ENCODE measurements at regions not wholly inside any gene's neighbourhood (a gene's known extent, or its start where the extent isn't known, plus 50 kb on each side); places are given as distances from the start of the nearest gene placed in this dataset.
A peak's percentile ranks its signal among the peaks of the same experiment; 100 is the strongest.

DNA sequence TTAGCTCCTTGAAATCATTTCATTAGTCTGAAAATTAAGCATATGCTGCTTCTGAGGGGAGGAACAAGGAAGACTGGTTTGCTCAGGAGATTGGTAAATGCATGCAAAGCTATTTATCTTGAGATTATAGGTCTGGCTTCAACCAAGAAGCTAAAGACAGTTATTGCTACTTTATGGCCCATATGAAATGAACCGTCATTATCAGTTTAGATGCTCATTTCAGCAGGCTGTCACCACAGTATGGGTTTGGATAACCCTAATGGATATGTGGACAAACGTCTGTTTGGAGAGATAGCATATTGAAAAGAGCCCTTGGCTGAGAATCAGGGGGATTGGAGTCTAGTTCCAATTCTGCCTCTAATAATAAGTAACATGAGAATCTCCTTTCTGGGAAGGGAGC, 922.6 kb downstream of the TUSC7 start:
- DNase-seq: no peak

DNA sequence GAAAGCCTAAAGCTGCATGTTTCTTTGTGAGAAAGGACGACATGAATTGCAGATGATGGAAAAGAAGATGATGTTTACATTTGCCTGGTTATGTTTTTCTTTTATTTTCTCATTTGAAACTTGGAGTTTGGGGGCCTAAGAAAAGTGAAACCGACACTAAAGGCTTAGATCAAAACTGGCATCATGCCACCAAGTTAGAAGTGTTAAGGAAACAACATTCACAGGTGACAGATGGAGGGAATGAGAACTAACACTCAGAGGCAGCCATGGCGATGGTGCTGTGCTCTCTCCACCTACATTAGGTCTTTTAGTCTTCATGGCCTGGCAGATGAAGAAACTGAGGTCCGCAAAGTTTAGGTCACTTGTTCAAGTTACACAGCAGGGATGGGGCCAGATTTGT, 923.6 kb downstream of the TUSC7 start:
- no peak for DNase-seq

- DNase-seq: no peak
These were observed 928.1 kb downstream of the TUSC7 start for GRCh38 chr3:117637666-117638065.

GRCh38 chr3:117644203-117644602, 934.6 kb downstream of the TUSC7 start:
- DNase-seq: no peak

- DNase-seq: no peak
These were observed 936.1 kb downstream of the TUSC7 start for GRCh38 chr3:117645561-117646242.

DNA sequence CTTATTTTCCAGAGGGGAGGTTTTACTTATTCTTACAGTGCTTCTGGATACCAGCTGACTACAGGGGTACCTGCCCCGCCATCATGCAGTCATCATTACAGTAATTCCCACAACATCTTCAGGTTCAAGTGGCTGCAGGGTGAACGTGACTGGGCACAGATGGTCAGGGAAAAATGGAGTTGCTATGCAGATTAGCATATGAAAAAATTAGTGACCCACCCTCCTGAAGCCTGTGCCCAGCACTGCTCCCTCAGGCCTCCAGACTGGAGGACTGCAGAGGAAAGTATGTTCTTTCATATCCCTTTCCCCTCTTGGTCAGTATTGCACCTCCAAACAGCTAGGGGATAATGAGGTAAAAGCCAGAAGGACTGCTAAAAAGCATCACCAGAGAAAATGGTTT, 937.9 kb downstream of the TUSC7 start:
- no peak for DNase-seq

GRCh38 chr3:117651246-117651645, 941.7 kb downstream of the TUSC7 start:
- DNase-seq: no peak

GRCh38 chr3:117656391-117656790, 946.8 kb downstream of the TUSC7 start:
- no peak for DNase-seq

- no peak for DNase-seq
These were observed 947.7 kb downstream of the TUSC7 start for GRCh38 chr3:117657278-117657677.

DNA sequence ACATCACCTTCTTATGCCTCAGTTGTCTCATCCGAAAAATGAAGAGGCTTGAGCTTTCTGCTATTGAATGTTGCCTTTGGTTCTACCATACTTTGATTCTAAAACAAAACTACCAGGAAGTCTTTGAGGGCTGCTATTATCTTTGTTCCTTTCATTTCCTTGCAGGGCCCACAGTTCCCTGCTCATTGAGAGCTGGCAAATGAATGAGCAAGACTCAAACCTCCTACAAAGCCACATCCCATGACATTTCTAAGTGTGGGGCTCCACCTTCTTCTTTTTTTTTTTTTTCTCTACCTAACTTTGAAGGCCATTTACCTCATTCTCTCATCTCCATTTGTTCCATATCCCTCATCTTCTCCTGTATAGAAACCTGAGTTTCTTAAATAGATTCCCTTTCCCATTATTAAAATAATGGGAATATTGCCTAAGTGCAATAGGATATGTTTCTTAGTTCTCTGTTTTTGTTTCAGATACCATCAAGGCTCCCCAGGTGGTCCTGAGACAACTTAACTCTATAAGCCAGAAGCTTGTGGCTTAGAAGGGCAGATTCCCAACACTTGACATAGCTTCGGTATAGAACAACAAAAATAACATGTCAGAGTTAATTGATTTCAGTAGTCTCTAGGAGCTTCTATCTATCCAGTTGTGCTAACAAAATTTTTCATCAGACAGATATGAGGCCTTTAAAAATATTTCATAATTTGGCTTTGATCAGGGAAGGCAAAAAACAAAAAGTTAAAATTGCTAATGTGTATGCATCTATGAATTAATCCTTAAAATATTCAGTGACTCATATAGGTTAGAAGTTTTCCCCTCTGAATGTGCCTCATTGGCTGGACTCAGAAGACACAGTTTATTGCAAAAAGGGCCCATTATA, 951.6 kb downstream of the TUSC7 start:
- DNase-seq: no peak

GRCh38 chr3:117661818-117662095, 952.2 kb downstream of the TUSC7 start:
- DNase-seq: no peak

- peak; percentile 88 for DNase-seq
These were observed 955.7 kb downstream of the TUSC7 start for GRCh38 chr3:117665296-117665695.

GRCh38 chr3:117666325-117666724, 956.7 kb downstream of the TUSC7 start:
- DNase-seq: no peak

DNA sequence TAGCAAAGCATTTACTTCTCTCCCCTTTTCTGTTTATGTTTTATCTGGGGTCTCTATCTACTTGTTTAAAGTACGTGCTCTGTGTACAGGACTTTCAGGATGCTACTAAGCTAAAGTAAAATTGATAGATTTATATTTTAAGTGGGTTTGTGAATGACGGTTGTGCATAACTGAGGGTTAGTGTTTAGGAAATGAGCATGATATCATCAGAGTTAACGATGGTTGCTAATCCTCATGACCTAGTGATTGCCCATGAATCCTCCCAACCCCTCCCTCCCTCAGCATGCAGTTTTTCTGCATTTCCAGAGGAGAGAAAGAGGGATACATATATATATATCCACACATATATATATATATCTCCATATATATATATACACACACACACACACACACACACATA, 957.2 kb downstream of the TUSC7 start:
- no peak for DNase-seq

- DNase-seq: no peak
These were observed 960.2 kb downstream of the TUSC7 start for GRCh38 chr3:117669774-117670173.

DNA sequence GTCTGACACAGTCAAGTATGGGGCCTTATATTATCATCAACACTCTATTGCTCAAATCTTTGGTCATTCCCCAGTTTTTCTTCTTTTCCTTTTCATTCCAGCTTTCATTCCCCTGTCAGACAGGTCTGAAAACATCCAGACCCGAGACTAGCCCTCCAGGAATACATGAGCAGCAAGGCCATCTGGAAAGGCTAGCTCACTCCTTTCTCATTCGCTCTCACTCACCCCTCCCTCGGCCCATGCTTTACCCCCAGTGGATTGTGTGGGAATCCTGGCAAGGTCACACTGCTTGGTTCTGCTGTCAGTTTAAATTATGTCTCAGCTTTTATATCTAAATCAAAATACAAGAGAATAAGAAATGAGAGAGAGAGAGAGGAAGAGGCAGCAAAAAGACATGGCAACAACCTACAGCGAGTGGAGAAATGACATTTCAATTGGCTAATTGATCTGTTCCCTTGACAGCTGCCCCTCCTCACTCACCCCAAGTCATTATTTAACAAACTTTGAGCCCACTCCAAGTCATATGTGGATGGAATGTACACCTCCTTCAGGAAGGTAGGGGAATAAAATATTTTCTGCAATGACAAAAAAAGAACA, 962.2 kb downstream of the TUSC7 start:
- DNase-seq: no peak

DNA sequence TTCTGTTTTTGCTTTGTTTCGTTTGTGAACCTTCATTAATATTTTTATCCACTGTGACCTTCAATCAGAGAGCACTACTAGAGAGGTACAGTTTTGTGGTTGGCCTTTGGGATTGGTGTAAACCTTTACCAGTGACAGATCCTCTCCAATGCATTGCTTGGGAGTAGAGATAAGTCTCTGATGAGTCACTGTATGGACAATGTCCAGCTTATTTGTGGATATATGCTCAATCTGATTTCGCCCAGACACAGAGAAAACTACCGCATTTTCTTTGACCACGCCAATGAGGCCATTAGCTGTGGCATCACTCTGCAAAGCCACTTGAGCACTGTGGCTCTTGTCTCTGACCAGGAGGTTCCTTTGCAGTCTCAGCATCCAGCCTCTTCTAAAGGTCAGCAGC, 964.7 kb downstream of the TUSC7 start:
- no peak for DNase-seq

GRCh38 chr3:117681619-117682018, 972.0 kb downstream of the TUSC7 start:
- no peak for DNase-seq

- no peak for DNase-seq
These were observed 977.5 kb downstream of the TUSC7 start for GRCh38 chr3:117687096-117687495.

GRCh38 chr3:117688583-117688982, 979.0 kb downstream of the TUSC7 start:
- DNase-seq: peak; percentile 81

DNA sequence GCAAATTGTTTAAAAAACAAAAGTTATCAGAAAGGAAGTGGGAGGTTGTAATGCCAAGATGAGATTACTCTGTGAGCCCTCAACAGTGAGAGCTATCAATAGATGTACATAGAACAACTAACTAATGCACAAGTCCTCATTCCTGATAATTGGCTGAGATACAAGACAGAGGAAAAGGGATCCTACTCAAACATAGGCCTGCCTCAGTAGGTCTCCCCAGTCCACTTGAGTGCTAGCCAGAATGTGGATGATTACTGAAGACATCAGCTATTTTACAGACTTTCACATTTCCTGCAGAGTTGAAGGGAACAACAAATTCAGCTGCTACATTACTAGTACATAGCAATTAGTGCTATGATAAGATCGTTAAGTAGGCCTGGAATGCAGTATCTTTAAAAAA, 981.9 kb downstream of the TUSC7 start:
- DNase-seq: no peak

DNA sequence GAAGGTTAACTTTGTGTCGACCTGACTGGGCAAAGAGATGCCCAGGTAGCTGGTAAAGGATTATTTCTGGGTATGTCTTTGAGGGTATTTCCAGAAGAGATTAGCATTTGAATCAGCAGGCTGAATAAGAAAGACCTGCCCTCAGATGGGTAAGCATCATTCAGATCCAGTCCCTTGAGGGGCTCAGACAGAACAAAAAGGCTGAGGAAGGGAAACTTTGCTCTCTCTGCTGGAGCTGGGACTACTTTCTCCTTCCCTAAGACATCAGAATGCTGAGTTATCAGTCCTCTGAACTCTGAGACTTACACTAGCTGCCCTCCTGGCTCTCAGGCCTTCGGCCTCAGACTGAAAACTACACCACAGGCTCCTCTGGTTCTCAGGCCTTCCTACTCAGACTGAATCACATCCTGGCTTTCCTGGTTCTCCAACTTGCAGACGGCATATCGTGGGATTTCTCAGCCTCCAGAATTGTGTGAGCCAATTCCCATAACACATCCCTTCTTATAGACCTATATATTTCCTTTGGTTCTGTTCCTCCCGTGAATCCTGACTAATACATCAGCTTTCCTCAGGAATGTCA, 982.9 kb downstream of the TUSC7 start:
- DNase-seq: no peak

- no peak for DNase-seq
These were observed 985.7 kb downstream of the TUSC7 start for GRCh38 chr3:117695321-117695720.
